NCI-H82 (cell line): ENCODE measurements at regions not wholly inside any gene's neighbourhood (a gene's known extent, or its start where the extent isn't known, plus 50 kb on each side); places are given as distances from the start of the nearest gene placed in this dataset.

ENCODE experiments used
- DNase-seq: peaks from one replicate; lab custom pipeline; 2025; lab: John Stamatoyannopoulos, UW

DNA sequence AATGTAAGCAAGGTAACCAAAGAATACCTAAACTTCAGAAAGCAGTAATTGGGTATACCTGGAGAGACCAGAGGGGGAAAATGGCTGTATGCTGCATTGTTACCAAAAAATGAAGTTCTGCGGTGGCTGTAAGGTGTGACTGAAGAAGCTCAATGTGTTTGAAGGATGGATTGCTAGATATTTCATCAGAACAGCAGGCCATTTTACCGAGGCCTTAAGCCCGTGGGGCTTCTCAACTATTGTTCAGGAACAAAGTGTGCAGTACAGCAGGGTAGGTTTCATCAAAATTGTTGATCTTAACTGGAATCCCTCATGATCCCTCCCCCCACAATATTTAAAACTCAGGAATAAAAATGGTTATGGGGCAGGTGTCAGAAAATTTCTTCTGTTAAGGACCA, 204.0 kb upstream of the GHITM start:
- DNase-seq, result peak; percentile 51

DNA sequence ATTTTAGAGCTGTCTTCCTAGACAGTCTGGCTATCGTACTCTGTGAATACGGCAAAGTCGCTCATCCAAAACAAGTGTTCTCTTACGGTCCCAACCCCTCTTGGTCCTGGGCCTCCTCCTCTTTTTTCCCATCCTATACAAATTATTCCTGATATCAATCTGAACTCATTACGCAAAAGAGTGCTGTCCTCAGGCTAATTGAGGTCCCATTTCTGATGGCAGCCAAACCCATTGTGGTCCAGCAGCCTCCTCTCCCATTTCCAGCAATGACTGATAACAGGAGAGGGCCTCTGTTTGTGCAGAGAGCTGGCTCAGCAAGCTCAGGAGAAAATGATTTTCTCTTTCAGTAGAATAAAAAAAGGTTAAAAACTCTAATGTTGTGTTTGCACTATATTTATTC, 203.4 kb upstream of the GHITM start:
- no peak for DNase-seq

DNA sequence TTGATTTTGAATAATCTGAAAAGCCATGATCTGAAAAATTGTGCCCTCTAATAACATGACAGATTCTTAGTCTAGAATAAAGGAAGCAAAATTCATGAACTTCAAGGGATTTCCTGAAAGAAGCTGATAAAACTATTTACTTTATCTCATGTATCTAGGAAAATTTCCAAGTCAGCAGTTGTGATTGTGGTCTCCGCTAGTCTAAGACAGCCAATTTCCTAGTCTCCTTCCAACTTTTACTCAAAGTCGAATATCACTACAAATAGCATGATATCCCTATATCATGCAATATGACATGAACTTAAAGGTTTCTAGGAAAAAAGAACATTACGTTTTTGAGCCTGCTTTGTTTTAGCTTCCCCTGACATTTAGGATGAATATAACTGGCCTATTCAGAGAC, 202.1 kb upstream of the GHITM start:
- DNase-seq, result no peak

DNA sequence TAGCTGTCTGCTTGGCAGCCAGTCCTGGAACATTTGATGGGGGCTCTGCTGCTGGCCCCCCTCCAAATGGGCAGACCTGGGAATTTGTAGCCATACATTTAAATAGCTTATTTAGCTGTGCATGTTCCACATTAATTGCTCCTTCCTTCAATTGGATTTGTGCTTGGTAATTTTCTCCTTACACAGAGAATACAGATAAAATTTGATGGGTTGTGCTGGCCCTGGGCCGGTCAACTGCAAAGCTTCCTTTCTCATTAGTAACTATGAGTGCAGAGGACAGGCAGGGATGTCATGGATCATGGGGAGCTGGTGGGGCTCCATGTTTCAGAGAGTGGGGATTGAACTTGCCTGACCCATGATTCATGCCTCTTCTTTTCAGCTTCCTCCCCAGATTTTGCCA, 201.5 kb upstream of the GHITM start:
- no peak for DNase-seq

DNA sequence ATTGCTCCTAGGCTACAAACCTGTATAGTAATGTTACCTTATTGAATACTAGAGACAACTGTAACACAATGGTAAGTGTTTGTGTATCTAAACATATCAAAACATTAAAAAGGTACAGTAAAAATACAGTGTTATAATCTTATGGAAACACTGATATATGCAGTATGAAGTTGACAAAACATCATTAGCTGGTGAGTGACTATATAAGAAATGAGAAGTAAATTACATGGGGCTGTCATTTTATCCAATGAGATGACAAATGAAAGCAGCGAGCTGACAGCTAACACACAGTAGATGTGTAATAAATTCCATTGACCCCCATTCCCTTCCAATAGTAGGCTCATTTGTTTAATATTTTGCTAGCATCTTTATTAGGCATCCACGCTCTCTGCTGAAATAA, 198.1 kb upstream of the GHITM start:
- DNase-seq, result no peak

DNA sequence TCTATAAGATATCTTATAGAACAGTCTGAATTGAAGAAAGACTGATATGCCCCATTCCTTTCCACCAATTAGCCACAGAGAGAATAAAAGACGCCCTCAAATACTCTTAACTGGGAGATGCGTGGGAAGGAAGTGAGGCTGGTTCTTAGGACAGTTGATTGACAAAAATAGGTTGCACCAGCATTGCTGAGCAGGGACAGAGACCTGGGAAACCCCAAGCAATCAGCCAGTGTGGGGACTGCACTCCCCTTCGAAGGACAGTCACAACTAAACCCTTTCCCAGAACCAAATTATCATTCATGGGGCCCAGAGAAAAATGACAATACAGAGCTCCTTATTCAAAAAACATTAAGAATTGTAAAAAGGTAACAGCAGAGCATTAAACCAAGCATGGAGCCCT, 196.9 kb upstream of the GHITM start:
- DNase-seq, result no peak

DNA sequence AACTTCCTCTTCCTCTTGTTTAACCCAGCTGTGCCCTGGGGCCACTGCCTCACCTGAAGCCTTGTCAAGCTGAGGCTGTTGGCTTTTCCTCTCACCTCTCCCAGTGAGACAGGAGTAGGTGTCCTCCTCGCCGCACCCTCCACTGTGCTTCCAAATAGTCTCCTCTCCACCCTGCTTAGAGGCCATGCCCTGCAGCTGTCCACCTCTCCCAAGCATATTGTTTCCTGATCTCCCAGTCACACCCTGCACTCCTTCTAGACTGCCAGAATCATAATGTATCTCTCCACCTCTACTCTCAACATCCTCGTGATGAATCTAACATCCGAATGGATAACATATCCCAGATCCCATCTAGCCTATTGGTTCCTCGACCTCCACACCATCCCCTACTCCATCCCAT, 196.3 kb upstream of the GHITM start:
- no peak for DNase-seq

DNA sequence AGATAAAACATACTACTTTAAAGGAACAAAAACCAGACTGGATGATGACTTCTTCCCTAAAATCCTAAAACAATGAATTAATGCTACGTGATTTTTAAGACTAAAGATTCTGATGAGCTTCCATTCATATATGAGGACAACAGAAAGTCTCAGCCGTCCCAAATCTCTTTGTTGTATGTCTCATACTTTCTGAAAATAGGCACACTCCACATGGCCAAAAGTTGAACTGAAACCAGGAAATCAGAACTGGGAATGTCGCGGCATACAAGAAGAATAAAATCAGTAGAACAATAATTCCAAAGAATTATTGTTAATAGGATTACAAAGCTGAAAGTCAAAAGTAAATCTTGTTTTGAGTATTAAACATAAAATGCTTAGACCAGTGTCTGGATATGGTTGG, 195.4 kb upstream of the GHITM start:
- DNase-seq, result no peak

DNA sequence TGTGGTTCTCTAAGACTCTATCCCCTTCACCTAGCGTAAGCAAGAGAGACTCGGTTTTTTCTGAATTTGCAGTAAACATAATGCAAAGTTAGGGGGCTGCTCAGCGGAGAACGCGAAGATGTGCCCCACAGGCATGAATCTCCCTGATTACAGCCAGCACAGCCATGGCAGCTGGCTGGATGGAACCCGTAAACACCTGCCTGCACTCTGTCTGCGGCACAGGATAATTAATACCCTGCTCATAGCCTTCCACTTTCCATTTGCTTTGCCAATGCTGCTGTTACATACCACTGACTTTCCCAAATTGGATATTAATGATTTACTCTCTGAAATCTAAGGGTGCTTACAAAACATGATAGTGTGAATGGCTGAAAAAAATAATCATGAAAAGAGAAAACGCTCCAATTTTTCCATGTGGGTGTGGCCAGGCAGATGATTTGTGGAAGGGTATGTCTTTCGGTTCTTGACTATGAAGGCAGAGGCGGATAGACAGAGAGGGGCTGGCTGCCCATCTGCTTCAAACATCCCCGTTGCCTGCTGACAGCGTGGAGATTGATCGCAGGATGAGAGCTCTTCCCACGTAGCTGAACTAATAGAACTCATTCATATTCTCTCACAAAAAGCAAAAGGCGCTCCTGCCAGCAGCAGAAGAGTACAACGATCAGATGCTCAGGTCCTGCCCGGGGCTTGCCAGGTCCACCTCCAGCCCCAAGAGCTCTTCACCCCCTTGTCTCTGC, 193.2 kb upstream of the GHITM start:
- peak; percentile 65 for DNase-seq

DNA sequence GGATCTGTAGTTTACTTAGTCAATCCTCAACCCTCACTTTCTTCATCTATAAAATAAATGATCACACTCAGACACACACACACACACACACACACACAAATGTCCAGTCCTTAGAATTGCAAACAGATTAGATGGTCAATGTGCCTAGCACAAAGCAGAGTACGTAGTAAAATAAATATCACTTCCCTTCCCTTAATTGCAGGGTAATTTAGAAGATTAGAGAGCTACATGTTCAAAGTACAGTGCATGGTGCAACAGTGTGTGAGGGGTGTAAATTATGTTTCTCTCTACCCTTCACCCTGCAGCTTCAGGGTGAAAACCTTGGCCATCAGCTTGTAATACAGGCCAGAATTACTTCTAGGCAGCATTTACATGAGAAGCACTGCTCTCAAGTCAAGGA, 187.0 kb upstream of the GHITM start:
- DNase-seq, result no peak

DNA sequence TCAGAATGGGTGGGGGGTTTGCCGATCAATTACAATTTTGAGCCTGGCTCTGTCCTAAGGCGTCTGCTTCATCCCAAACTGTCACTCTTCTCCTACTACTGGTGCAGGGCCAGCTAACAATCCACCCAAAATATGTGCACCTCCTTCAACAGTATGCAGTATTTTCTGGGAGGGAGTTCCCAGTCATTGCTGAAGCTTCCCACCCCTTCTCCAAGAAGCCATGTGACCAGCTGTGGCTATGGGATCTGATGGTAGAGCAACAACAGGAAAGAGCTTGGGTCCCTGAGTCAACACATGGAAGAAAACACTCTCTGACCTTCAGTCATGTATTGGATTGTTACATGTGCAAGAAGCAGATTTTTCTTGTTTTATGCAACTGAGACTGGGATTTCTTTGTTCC, 185.7 kb upstream of the GHITM start:
- DNase-seq, result peak; percentile 26

DNA sequence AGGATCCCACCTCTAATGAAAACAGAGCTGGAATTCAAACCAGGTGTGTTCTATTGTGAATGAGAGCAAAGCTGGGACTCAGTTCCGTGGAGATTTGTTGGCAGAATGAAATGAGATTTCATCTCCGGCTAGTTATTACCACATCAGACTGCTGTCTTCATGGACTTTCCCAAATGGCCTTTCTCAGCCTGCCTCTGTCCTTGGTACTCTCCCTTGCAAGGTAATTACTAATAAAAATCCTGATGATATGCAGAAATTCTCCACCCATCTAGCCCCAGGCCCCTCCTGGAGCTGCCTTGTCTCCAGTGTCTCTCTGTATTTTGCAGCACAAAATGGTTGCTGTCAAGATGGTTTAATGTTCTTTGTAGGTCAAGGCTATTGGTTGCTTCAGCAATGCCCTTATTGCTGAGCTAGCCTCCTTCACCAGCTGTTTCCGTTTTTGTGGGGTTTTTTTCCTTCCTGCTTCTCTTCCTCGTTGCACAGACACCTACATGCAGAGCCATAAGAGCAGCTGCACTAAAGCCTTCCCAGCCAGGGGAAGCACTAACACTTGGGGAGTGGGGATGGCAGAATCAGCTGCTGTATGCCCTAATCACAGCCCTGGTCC, 185.0 kb upstream of the GHITM start:
- DNase-seq, result no peak

DNA sequence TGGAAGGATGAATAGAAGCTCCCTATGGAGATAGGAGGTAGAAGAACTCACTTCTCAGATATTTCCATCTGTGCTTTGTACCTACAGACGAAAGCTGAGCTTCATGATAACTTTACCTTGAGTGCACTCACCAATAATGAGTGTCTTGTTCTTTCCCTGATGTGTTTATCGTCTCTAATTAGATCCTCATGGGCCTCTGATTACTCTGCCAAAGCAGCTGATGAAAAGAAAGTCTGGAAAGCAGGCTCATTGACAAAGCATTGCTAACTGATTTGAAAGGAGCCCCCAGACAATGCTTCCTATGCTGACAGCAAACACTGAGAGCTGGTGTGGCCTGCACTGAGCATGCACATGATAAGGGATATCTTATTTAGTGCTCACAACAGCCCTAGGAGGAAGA, 183.9 kb upstream of the GHITM start:
- peak; percentile 24 for DNase-seq

DNA sequence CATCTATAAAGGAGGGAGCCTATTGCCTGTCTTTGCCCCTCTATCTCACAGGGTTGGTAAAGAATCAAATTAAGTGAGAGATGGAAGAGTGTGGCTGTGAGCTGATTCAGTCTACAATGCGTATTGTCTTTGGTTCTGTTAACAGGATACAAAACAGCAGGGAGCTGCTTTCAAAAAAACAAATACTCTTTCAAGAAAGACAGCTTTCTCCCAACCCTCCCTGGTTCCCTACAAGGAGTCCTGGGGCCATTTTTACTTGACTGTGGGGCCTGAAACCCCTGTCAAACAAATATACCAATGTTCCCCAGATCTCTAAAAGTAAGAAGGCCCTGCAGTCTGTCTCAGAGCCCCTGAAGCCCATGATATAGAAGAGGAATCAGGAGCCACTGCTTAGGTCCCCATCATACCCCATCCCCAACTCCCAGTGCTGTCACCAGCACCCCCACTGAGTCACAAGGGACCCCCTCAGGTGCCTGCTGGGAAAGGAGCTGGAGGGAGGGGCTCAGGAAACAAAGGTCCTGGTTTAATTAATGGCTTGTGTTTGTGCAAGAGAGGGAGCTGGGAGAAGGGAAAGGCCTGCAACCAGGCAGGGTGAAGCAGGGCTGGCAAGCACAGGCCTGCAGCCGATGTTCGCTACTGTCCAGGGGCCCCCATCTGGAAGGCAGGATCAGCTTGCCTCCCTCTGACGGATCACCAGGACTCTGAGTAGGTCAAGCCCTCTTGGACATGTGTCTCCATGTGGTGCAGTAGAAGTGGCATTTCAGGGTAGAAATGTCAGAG, 182.0 kb upstream of the GHITM start:
- DNase-seq, result no peak

DNA sequence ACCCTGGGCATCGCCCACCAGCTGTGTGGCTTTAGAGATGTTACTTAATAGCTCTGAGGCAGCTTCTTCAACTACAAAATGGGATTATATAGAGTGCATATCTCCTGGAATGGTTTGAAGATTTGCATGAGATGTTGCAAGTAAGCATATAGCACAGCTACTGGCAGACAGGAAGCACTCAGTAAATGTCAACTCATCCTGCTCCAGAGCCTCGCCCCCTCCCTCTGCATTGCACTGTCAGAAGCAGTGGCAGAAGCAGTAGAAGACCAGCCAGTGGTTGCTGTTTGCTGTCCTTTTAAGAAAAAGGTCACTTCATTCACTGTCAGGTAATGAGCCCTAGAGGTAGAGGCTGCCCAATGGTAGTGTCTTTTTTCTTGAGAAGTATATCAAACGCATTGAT, 180.0 kb upstream of the GHITM start:
- peak; percentile 28 for DNase-seq

DNA sequence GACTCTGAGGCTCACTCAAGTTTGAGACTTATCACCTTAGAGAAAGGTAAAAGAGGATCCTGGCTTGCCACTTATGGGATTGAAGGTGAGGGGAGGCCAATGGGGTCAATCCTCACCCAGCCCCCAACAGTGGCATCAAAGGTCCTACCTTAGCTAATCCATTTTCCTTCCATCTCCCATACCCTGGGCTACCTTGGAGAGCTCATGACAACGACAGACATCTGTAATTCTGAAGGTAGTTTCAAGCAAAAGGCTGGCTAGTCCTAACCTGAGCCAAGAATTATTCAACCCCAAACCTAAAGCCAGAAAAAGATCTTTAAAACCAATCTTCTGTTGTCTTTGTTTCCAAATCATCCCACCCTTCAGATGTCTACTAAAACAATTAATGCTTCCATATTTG, 179.2 kb upstream of the GHITM start:
- no peak for DNase-seq

DNA sequence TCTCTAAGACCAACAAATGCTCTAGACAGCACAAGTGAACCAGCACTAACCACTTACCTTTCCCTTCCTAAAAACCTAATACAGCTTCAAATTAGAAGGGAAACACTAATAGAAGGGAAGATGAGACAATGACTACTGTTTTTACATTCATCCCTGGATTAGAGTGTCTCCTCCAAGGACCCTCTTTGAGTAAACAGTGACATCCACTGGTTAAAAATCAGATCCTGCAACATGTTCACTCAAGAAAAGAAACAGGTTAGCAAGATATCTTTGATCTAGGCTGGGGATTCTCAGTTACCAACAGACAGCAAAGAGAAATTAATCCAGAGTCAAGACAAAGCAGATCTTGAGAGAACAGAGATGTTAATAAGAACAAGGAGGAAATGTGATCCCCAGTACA, 177.7 kb upstream of the GHITM start:
- peak; percentile 64 for DNase-seq

DNA sequence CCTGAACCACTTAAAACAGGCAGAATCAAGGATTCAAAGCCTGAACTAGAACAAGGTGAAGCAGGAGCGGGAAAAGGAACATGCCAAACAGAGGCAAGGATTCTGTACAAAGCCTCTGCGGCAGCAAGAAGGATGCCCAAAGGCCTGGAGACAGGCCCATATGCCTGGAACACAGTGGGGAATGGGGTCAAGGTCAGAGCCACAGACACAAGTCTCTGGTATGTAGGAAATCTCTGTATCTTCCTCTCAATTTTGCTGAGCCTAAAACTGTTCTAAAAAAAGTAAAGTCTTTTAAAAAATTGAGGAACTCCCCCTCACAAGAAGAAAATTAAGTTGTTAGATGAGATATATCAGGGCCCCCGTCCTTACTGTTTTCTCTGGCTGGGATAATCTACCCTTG, 175.9 kb upstream of the GHITM start:
- no peak for DNase-seq

DNA sequence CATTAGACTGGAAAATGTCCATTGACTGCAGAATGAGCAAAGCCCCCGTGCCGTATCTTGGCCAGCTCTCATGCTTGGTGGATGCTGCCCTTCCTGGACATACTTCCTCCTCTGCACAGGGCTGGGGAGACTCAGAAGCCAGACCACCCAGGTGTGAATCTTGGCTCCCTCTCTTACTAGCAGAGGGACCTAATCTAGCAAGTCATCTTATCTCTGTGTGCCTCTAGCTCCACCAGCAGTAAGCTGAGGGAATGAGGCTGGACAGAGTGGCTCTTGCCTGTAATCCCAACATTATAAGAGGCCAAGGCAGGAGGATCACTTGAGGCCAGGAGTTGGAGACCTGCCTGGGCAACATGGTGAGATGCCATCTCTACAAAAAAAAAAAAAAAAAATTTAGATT, 173.8 kb upstream of the GHITM start:
- DNase-seq, result peak; percentile 46

DNA sequence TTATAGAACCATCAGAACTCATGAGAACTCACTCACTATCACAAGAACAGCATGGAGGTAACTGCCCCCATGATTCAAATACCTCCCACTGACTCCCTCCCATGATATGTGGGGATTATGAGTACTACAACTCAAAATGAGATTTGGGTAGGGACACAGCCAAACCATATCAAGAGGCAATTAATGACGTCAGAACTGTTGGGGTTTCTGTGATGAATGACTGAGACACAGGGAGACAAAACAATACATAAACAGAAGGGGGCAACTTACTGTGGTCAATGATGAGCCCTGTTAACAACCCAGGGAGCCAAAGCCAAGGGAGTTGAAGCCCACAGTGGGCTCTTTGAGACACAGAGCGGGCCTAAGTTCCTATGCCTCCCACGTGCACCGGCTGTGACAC, 171.3 kb upstream of the GHITM start:
- no peak for DNase-seq

DNA sequence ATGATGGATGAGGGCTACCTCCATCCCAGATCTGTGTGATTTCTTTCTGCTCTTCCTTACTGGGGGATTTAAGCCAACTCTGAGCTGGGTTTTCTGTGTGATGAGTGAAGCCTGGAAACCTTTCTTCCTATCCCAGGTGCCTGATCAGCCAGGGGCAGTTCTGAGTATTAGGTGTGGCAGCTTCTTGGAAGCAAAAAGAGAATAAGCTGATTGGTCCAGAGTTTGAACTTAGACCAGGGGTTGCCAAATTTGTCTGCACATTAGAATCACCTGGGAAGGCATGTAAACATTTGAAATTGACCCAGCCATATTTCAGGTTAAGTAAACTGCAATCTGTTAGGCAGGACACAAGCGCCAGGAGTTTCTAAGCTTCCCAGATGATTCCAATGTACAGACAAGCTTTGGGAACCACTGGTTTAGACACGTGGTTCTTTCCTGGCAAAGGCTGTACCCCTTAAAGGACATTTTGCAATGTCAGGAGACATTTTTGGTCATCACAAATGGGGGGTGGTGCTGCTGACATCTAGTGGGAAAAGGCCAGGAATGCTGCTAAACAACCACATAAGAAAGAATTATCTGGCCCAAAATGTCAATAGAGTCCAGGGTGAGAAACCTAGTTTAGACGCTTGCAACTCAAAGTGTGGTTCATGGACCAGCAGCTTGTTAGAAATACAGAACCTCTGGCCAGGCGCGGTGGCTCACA, 160.5 kb upstream of the GHITM start:
- no peak for DNase-seq

DNA sequence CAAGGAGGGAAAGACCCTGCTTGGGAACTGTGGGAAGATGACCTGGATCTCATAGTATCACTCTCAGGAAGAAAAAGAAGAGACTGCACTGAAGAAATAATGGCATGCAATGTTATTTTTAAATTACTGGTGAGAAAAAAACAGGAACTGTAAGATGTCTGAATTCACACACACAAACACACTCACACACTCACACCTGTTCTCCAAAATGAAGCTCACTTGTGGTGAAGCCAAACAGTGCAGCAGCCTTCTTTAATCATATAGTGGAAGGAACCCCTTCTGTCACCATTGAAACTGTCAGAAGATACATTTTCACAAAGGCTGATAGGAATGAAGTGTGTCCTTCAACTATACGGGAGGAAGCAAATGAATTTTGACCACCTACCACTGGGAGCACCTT, 156.5 kb upstream of the GHITM start:
- DNase-seq, result no peak
